Fibroblast of villous mesenchyme (primary cell): ENCODE measurements at regions not wholly inside any gene's neighbourhood (a gene's known extent, or its start where the extent isn't known, plus 50 kb on each side); places are given as distances from the start of the nearest gene placed in this dataset.

ENCODE experiments used
- DNase-seq: peaks from one replicate; pipeline ENCODE4 v3.0.0-alpha.2; 2010; ENCODE audit warnings: low read depth
- H3K4me3 ChIP-seq: 2 replicates; pipeline ENCODE4 v1.5.1; 2011; ENCODE audit warnings: low read depth, mild to moderate bottlenecking, low read length
- TF ChIP-seq, protein P1 (sequence below): IDR thresholded peaks from 2 replicates; pipeline ENCODE4 v1.5.1; 2012; ENCODE audit warnings: low read depth, mild to moderate bottlenecking, low read length; ENCODE audit not compliant: insufficient read depth

DNA sequence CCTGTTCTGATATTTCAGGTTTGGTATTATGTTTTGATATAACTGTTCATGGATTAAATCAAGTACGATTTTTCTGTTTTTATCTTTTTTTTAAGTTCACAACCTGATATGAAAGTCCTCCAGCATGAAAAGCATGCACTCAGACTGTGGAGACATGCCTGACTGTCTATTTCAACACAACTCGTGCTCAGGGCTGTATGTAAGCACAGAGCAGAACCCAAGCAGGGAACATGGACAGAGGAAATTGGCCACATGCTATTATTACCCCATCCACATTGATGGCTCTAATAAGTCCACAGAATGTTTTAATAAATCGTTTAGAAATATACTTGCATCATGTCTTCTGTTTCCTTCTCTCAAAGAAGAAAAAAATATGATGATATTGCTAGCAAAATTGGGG lies 730.4 kb downstream of the C6orf118 start:
- TF ChIP-seq, protein P1, sequence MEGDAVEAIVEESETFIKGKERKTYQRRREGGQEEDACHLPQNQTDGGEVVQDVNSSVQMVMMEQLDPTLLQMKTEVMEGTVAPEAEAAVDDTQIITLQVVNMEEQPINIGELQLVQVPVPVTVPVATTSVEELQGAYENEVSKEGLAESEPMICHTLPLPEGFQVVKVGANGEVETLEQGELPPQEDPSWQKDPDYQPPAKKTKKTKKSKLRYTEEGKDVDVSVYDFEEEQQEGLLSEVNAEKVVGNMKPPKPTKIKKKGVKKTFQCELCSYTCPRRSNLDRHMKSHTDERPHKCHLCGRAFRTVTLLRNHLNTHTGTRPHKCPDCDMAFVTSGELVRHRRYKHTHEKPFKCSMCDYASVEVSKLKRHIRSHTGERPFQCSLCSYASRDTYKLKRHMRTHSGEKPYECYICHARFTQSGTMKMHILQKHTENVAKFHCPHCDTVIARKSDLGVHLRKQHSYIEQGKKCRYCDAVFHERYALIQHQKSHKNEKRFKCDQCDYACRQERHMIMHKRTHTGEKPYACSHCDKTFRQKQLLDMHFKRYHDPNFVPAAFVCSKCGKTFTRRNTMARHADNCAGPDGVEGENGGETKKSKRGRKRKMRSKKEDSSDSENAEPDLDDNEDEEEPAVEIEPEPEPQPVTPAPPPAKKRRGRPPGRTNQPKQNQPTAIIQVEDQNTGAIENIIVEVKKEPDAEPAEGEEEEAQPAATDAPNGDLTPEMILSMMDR = no peak
- no peak overlapping the region for H3K4me3 ChIP-seq
- no peak for DNase-seq

DNA sequence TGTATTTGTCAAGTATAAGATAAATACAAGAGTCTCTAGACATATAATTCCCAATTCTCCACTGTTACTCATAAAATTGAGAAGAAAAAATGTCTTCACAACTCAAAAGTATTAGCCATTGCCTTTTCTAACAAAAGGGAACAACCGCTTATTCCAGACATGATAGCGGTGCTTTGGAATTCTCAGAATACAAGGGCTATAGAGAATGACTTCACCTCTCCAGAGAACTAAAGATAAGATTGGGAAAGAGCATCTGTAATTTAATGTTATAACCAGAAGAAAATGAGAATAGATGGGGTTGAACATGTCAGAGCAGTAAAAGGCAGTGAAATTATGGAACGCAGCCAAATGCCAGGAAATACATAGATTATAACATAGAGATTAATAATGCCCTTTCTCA lies 730.8 kb downstream of the C6orf118 start:
- DNase-seq = no peak
- TF ChIP-seq, protein P1 = no peak
- H3K4me3 ChIP-seq = no peak overlapping the region

DNA sequence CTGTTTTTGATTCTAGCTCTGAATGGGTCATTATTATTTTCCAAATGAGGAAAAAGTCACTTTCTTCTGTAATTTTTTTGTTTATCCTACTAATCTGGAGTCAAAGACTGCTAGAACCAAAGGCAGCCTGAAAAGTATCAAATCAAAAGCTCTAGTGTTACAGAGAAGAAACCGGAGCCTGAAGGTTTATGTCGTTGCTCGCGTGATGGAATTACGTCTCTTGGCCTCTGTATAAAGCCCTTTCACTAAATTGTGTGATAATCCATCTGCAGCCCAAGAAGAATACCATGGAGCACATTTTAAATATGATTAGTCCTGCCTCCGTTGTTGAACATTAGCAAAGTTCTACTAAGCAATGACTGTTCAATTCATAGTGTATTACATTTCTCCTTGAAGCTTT lies 738.6 kb downstream of the C6orf118 start:
- DNase-seq = no peak
- H3K4me3 ChIP-seq = no peak overlapping the region
- TF ChIP-seq, protein P1 = no peak

DNA sequence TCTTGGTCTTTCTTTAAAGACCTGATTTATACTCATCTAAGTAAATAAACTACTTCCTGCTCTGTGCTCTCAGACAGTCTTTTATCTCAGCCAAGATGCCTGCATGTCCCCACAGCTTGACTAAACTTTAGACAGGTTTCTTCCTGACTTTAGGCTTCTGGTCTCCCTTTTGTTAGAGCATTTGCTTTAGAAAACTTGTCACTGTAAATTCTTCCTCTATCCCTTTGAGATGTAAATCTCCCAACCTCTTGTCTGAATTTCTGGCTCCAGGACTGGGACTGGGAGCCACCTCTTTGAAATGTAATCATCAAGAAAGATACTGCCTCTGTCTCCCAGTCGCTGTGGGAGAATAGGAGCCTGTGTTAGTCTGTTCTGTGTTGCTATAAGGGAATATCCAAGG lies 739.9 kb downstream of the C6orf118 start:
- TF ChIP-seq, protein P1 = no peak
- no peak overlapping the region for H3K4me3 ChIP-seq
- no peak for DNase-seq

DNA sequence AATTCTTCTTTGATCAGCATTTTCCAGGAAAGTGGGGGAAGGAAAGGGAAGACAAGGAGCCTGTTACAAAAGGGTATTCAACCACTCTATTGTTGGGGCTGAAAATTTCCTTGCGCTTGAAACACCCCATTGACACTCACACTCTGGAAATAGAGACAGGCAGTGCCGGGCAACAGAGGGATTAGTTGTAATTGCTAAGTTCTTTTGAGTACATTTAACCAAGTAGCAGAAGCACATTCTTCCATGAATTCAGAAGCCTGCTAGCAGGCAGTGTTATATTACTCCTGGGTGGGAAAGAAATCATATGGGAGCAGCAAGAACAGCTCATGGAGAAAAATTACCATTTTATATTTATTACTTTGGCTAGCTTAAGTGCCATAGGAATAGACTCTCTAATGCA lies 745.5 kb downstream of the C6orf118 start:
- TF ChIP-seq, protein P1 = no peak
- no peak overlapping the region for H3K4me3 ChIP-seq
- DNase-seq = no peak

DNA sequence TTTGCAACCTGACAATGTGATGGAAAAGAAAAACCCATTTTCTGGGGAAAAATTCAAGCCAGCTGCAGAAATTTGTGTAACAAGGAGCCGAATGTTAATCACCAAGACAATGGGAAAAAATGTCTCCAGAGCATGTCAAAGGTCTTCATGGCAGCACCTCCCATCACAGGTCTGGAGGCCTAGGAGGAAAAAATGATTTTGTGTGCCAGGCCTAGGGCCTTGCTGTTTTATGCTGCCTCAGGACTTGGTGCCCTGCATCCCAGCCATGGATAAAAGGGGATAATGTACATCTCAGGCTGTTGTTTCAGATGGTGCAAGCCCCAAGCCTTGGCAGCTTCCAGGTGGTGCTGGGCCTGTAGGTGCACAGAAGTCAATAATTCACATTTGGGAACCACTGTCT lies 747.7 kb downstream of the C6orf118 start:
- TF ChIP-seq, protein P1 = no peak
- DNase-seq = no peak
- H3K4me3 ChIP-seq = no peak overlapping the region

DNA sequence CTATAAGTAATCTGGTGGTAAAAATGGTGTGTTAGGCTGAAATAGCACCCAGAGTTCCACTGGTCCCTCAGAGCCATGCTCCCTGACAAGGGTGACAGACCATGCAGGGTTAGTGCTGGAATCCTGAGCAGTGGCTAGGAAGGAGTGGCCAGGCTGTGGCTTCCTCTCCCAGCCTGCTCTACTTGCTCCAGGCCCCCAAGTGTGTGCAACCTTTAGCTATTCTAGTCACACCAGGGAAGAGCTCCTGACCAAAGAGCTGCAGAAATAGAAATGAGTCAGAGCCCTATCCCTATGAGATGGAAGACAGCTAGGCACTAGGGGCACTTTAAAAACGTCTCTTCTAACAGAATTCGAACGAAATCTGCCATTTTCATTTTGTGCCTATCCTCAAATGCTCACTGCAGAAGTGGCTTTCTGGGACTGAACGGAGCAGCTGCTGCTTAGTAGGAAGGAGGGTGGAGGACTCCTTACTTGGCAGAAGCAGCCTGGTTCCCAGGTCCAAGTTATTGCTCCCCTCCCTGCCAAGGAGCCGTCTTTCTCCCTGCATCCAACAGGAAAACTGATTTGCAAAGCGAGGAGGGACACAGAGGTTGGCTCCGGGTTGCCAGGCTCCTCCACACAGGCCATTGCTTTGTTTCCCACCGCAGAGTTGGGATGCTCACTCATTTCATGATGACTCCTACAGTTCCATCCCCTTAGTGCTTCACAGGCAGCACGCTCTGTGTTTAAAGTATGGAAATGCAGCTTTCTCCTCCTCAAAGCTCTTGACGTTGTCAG lies 754.5 kb downstream of the C6orf118 start:
- no peak for DNase-seq
- TF ChIP-seq, protein P1 = no peak
- H3K4me3 ChIP-seq = no peak overlapping the region
